IPS DF 6.9 (cell line): ENCODE measurements at regions not wholly inside any gene's neighbourhood (a gene's known extent, or its start where the extent isn't known, plus 50 kb on each side); places are given as distances from the start of the nearest gene placed in this dataset.

ENCODE experiments used
- DNase-seq: peaks from one replicate; pipeline ENCODE4 v3.0.0-alpha.2; 2013; ENCODE audit warnings: low read depth, low spot score
- H3K27ac ChIP-seq: one replicate; pipeline ENCODE4 v1.5.1; 2013; ENCODE audit warnings: low read length, control low read depth
- H3K27me3 ChIP-seq: 2 replicates; pipeline ENCODE4 v1.6.1; 2013; ENCODE audit warnings: mild to moderate bottlenecking, low read length; ENCODE audit not compliant: control insufficient read depth, insufficient read depth
- H3K36me3 ChIP-seq: 2 replicates; pipeline ENCODE4 v1.6.1; 2013; ENCODE audit warnings: low read length; ENCODE audit not compliant: control insufficient read depth, insufficient read depth
- H3K4me1 ChIP-seq: 2 replicates; pipeline ENCODE4 v1.6.1; 2013; ENCODE audit warnings: low read length; ENCODE audit not compliant: control insufficient read depth, insufficient read depth
- H3K4me3 ChIP-seq: 2 replicates; pipeline ENCODE4 v1.5.1; 2013; ENCODE audit warnings: mild to moderate bottlenecking, low read length
- H3K9me3 ChIP-seq: 2 replicates; pipeline ENCODE4 v1.6.1; 2013; ENCODE audit warnings: low read length, inconsistent platforms; ENCODE audit not compliant: control insufficient read depth, insufficient read depth
- WGBS: extraction: QIAGEN DNeasy Blood & Tissue Kit; methylation state at CpG from one replicate; pipeline ENCODE4 v1.1.7; 2013; ENCODE audit warnings: mixed read lengths, missing lambda C conversion rate; ENCODE audit not compliant: insufficient read length, insufficient coverage; 5-methylcytosine and 5-hydroxymethylcytosine counted together

DNA sequence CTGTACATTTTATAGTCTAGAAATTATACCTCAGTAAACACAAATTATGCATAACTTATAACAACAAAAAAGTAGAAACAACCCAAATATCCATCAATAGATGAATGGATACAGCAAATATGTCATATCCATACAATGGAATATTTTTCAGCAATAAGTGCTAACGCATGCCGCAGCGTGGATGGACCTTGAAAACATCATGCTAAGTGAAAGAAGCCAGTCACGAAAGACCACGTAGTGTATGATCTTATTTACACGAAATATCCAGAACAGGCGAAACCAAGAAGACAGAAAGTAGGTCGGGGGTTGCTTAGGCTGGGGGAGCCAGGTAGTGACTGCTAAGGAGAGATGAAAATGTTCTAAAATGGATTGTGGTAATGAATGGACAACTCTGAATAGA is 167.1 kb upstream of the MYCN start:
- H3K4me3 ChIP-seq: no peak overlapping the region
- no peaks in the 10 kb centered on the region for H3K4me1 ChIP-seq
- no peaks in the 10 kb centered on the region for H3K9me3 ChIP-seq
- no peak for DNase-seq
- WGBS: no CpG with 5 or more reads among the region's 8 CpGs
- H3K27me3 ChIP-seq: no peaks in the 10 kb centered on the region
- no peak overlapping the region for H3K27ac ChIP-seq
- no peaks in the 10 kb centered on the region for H3K36me3 ChIP-seq

DNA sequence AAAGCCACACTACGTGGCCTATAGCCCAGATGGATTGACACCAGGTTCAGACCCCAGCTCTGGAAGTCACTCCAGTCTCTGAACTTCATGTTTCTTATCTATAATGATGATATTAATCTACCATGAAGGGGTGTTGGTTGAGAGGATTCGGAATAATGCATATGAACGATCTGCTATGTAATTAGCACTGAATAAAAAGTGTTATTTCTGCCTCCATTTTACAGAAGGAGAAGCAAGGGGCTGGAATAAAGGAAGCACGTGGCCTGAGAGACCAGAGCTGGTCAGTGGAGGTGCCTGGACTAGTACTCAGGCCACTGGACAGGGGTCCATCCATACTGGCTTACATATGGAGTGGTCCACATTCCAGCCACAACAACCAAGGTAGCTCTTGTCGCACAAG is 166.5 kb upstream of the MYCN start:
- WGBS: no CpG with 5 or more reads among the region's 5 CpGs
- no peaks in the 10 kb centered on the region for H3K36me3 ChIP-seq

DNA sequence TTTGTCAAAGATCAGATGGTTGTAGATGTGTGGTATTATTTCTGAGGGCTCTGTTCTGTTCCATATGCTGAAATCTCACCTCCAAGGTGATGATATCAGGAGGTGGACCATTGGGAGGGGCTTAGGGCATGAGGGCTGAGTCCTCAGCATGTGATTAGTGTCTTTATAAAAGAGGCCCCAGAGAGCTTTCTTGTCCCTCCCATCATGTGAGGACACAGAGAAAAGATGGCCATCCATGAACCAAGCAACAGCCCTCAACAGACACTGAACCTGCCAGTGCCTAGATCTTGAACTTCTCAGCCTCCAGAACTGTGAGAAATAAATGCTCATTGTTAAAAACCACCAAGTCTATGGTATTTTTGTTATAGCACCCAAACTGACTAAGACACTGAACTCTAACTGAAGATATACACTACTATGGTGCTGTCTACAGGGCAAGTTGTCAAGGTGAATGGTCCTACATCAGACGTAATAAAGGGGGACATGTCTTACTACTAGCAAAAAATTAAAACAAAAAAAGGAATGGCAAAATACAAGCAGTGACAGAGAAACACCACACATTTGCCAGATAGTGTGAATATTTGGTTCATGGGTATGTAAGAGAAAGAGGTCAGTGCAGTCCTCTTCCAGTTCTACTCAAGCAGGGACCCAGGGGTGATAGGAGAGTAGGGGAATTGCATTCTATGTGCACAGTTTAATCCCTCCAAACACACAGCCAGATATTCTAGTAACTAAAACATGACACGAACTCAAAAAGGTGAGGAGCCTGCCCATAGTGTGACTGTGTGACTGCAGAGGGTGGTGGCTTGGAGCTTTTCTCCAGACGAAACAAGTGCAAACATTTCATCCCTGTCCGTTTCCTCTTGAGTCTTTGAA is 164.4 kb upstream of the MYCN start:
- no peak overlapping the region for H3K4me3 ChIP-seq
- H3K9me3 ChIP-seq: no peaks in the 10 kb centered on the region
- H3K27me3 ChIP-seq: no peaks in the 10 kb centered on the region
- no peaks in the 10 kb centered on the region for H3K4me1 ChIP-seq
- no peak for DNase-seq
- H3K36me3 ChIP-seq: no peaks in the 10 kb centered on the region
- no CpG with 5 or more reads among the region's 4 CpGs for WGBS
- no peak overlapping the region for H3K27ac ChIP-seq

More for the DNA sequence above, 166.5 kb upstream of the MYCN start:
- Histone ChIP-seq H3K9me3 (no peaks in the 10 kb centered on the region), H3K4me3 (no peak overlapping the region), H3K4me1 (no peaks in the 10 kb centered on the region), H3K27me3 (no peaks in the 10 kb centered on the region), H3K27ac (no peak overlapping the region)
- DNase-seq: no peak

DNA sequence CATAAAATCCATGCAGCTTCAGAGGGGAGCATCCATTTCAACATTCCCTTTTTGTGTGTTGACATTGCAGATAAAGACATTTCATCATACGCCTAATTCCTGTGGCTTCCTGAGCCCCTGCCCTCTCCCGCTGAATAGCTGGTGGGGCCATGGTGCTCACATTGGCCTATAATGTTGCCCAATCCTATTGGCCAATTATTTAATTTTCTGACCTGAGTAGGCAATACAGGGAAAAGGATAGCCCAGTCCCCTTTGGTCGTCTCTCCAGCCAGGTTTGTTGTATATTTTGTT is 163.8 kb upstream of the MYCN start:
- no CpG with 5 or more reads among the region's 3 CpGs for WGBS
- no peak for DNase-seq
- no peaks in the 10 kb centered on the region for H3K36me3 ChIP-seq
- H3K27me3 ChIP-seq: no peaks in the 10 kb centered on the region
- H3K27ac ChIP-seq: no peak overlapping the region
- no peak overlapping the region for H3K4me3 ChIP-seq
- no peaks in the 10 kb centered on the region for H3K9me3 ChIP-seq
- no peaks in the 10 kb centered on the region for H3K4me1 ChIP-seq

DNA sequence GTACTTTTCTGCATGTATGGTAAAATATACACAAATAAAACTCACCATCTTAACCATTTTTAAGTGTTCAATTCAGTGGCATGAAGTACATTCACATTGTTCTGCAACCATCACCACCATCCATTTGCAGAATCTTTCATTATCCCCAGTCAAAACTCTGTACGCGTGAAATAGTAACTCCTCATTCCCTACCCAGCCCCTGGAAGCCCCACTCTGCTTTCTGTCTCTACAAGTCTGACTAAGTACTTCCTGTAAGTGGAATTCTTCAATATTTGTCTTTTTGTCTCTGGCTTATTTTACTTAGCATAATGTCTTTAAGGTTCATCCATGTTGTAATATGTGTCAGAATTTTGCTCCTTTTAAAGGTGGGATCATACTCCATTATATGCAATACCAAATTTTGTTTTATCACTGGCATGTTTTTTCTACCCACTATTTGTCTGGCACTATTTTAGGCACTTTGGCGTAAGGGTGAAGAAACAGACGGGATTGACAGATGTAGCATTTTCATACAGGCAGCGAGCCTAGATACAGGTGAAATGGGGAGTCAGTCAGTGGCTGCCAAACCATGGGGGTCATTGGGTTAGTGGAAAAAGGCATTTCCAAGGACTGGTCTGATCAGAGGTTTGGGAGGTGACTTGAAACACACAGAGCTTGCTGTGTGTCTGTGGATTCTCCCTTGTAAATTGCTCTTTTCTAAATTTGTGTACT is 163.2 kb upstream of the MYCN start:
- Histone ChIP-seq H3K27ac (no peak overlapping the region), H3K4me1 (no peaks in the 10 kb centered on the region), H3K4me3 (no peak overlapping the region), H3K9me3 (no peaks in the 10 kb centered on the region), H3K27me3 (no peaks in the 10 kb centered on the region), H3K36me3 (no peaks in the 10 kb centered on the region)
- WGBS: no CpG with 5 or more reads among the region's 5 CpGs
- DNase-seq: no peak

DNA sequence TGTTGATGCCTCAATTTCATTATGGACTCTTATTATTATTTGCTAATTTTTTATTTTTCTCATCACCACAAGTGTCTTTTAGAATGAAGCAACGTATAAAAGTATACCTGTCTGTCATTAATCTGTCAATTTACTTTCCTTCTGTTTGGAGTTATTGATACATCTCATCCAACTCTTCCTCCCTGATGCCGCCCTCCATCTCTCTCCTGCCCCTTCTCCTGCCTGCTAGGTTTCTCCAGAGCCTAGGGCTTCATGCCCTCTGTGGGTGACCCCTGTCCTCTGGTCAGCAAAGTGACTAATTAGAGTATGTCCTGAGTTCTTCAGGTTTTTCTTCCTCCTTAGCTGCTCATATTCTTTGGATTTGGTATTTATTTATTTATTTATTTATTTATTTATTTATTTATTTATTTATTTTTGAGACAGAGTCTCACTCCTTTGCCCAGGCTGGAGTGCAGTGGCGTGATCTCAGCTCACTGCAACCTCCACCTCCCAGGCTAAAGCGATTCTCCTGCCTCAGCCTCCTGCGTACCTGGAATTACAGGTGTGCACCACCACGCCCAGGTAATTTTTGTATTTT is 162.5 kb upstream of the MYCN start:
- no CpG with 5 or more reads among the region's 6 CpGs for WGBS
- H3K27me3 ChIP-seq: no peaks in the 10 kb centered on the region

DNA sequence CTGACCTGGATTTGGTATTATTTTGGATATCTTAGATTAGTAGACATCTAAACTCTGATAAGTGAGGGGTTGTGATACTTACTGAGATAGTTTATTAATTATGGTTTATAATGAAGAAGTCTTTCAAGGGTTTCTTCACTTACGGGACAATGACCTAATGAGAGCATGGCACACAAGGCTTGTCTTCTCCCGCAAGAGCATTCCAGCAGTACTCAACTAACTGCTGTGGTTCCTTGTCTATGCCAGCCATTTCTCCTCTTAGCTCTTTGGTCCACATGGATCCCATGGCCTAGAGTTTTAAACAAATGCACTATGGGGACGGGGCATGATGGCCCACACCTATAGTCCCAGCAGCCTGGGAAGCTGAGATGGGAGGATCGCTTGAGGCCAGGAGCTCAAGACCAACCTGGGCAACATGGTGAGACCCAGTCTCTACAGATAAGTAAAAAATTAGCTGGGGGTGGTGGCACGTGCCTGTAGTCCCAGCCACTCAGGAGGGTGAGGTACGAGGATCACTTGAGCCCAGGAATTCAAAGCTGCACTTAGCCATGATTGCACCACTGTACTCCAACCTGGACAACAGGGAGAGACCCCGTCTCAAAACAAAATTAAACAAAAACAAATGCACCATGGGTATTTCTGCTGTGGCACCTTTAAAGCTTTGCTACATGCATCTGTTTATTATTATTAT is 161.7 kb upstream of the MYCN start:
- no peaks in the 10 kb centered on the region for H3K9me3 ChIP-seq
- H3K4me3 ChIP-seq: no peak overlapping the region
- H3K27ac ChIP-seq: no peak overlapping the region
- H3K36me3 ChIP-seq: no peaks in the 10 kb centered on the region
- DNase-seq: no peak
- no CpG with 5 or more reads among the region's 7 CpGs for WGBS
- H3K27me3 ChIP-seq: no peaks in the 10 kb centered on the region
- H3K4me1 ChIP-seq: no peaks in the 10 kb centered on the region

More for the DNA sequence above, 162.5 kb upstream of the MYCN start:
- no peaks in the 10 kb centered on the region for H3K4me1 ChIP-seq
- no peak overlapping the region for H3K4me3 ChIP-seq
- no peaks in the 10 kb centered on the region for H3K36me3 ChIP-seq
- H3K9me3 ChIP-seq: no peaks in the 10 kb centered on the region
- H3K27ac ChIP-seq: no peak overlapping the region
- no peak for DNase-seq

DNA sequence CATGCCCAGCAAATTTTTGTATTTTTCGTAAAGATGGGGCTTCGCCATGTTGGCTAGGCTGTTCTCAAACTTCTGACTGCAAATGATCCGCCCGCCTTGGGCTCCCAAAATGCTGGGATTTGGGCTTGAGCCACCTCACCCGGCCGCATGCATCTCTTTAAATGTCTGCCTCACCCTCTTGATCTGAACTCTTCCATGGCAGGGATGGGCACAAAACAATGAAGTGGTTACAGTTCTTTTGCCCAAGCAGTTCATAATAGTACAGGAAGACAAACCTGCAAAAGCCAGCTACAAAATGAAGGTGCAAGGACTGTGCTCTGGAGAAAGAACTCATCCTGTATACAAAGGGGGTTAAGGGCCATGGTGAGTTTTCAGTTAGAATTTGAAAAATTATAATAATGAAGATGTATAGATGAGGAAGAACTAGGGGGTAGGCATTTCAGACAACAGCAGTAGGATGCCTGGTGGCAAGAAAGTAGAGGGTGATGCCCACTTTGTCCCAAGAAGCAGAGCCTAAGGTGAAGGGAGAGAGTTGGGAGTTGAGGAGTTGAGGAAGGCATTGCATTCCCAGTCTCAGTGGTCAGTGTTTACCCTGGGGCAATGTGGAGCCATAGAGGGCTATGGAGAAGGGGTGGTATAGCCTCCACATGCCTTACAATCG is 160.8 kb upstream of the MYCN start:
- WGBS: no CpG with 5 or more reads among the region's 7 CpGs
- no peak for DNase-seq
- no peaks in the 10 kb centered on the region for H3K27me3 ChIP-seq
- no peak overlapping the region for H3K4me3 ChIP-seq
- no peak overlapping the region for H3K27ac ChIP-seq
- H3K4me1 ChIP-seq: no peaks in the 10 kb centered on the region
- no peaks in the 10 kb centered on the region for H3K9me3 ChIP-seq
- H3K36me3 ChIP-seq: no peaks in the 10 kb centered on the region

DNA sequence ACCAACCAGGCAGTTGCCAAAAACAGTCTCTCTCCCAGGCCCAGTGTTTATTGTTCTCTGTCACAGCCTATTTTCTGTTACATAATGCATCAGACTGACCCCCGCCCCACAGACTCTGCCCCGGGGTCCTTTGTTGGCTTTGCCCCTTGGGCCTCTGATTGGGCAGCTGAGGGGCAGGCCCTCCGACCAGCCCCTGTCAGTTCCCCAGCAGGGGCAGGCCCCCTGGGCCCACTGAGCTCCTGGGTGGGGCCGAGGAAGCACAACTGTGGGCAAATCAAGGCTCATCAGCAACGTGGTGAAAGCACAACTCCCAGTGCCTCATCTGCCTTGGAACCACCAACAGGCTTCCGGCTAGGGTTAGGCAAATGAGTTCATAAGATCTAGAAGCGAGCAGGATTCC is 160.1 kb upstream of the MYCN start:
- no CpG with 5 or more reads among the region's 7 CpGs for WGBS
- H3K4me1 ChIP-seq: no peaks in the 10 kb centered on the region
- no peak overlapping the region for H3K4me3 ChIP-seq
- H3K36me3 ChIP-seq: no peaks in the 10 kb centered on the region
- no peaks in the 10 kb centered on the region for H3K27me3 ChIP-seq
- no peak overlapping the region for H3K27ac ChIP-seq
- H3K9me3 ChIP-seq: no peaks in the 10 kb centered on the region
- no peak for DNase-seq
